ENCODE measurements at regions not wholly inside any gene's neighbourhood (a gene's known extent, or its start where the extent isn't known, plus 50 kb on each side); places are given as distances from the start of the nearest gene placed in this dataset.

DNA sequence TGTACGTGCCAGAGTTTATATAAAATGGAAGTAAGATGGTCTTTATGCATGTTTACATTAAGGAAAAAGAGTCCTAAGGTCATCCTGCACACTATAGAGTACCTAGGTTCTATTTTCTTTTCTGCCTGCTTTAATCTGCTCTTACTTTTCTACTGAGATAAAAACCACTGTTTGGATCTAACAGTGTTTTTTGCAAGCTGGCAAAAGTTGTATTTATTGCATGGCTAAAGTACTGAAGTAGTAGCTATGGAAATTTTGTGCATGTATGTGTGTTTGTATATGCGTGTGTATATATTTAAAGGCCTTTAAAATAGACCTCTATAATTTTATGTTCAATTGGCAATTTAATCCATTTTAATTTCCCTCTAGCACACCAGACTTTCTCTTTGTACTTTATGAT lies 98.3 kb upstream of the CPSF6 start:
- no peak for TF ChIP-seq POLR2A (IDR thresholded peaks at IDR 0.05)
- TF ChIP-seq, protein P1, sequence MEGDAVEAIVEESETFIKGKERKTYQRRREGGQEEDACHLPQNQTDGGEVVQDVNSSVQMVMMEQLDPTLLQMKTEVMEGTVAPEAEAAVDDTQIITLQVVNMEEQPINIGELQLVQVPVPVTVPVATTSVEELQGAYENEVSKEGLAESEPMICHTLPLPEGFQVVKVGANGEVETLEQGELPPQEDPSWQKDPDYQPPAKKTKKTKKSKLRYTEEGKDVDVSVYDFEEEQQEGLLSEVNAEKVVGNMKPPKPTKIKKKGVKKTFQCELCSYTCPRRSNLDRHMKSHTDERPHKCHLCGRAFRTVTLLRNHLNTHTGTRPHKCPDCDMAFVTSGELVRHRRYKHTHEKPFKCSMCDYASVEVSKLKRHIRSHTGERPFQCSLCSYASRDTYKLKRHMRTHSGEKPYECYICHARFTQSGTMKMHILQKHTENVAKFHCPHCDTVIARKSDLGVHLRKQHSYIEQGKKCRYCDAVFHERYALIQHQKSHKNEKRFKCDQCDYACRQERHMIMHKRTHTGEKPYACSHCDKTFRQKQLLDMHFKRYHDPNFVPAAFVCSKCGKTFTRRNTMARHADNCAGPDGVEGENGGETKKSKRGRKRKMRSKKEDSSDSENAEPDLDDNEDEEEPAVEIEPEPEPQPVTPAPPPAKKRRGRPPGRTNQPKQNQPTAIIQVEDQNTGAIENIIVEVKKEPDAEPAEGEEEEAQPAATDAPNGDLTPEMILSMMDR (IDR thresholded peaks at IDR 0.05): no peak

Measured in lower leg skin (tissue), 3 donors.